HEK293 (cell line): ENCODE measurements at regions not wholly inside any gene's neighbourhood (a gene's known extent, or its start where the extent isn't known, plus 50 kb on each side); places are given as distances from the start of the nearest gene placed in this dataset.

Experiments
- CTCF ChIA-PET: fragments of 350-600 bp; formaldehyde crosslinking; extraction: SDS; loops from one replicate; lab custom pipeline; 2021; ENCODE audit warnings: antibody characterized with exemption; lab: Yijun Ruan, JAX
- POLR2A ChIA-PET: fragments of 300-600 bp; formaldehyde crosslinking; extraction: SDS; loops from one replicate; lab custom pipeline; 2020; ENCODE audit warnings: antibody characterized with exemption, inconsistent platforms; lab: Yijun Ruan, JAX
- H3K27ac ChIP-seq: fragments of 200-500 bp; sonication (Bioruptor generic); 2 replicates; pipeline ENCODE4 v1.5.1; 2014; ENCODE audit warnings: low read depth, low read length, control low read depth, inconsistent platforms; ENCODE audit errors: extremely low read depth
- H3K36me3 ChIP-seq, 2 experiments: fragments of 200-500 bp in 1 of 2; sonication (Bioruptor generic) in 1 of 2; 1 replicate in 1 of 2; 2 replicates in 1 of 2; pipeline ENCODE4 v1.5.1; 2014 to 2017; ENCODE audit warnings: inconsistent platforms in 2 of 2, low read length in 2 of 2; ENCODE audit not compliant: control insufficient read depth in 2 of 2, insufficient read depth in 1 of 2
- H3K4me1 ChIP-seq: fragments of 200-500 bp; sonication (Bioruptor generic); 2 replicates; pipeline ENCODE4 v1.5.1; 2014; ENCODE audit warnings: mild to moderate bottlenecking, low read length, inconsistent platforms; ENCODE audit not compliant: control insufficient read depth, insufficient read depth
- H3K4me3 ChIP-seq: 2 replicates; pipeline ENCODE4 v1.5.1; 2011; ENCODE audit warnings: low read depth, mild to moderate bottlenecking, control low read depth, low read length, moderate library complexity
- H3K9me3 ChIP-seq: fragments of 200-500 bp; sonication (Bioruptor generic); 2 replicates; pipeline ENCODE4 v1.5.1; 2014; ENCODE audit warnings: low read depth, low read length, inconsistent platforms; ENCODE audit not compliant: control insufficient read depth, insufficient read depth
- GLIS2 ChIP-seq: fragments of 450-650 bp; formaldehyde crosslinking; IDR thresholded peaks from 2 replicates; pipeline ENCODE4 v1.5.1; 2016; ENCODE audit warnings: missing biosample characterization, missing genetic modification characterization
- HOXD13 ChIP-seq: sonication (generic); formaldehyde crosslinking; IDR thresholded peaks from 2 replicates; pipeline ENCODE4 v1.8.0; 2022; ENCODE audit warnings: missing genetic modification reagents, borderline replicate concordance
- KLF7 ChIP-seq: fragments of 450-650 bp; formaldehyde crosslinking; IDR thresholded peaks from 2 replicates; pipeline ENCODE4 v1.5.1; 2016; ENCODE audit warnings: missing biosample characterization, missing genetic modification characterization, borderline replicate concordance
- PATZ1 ChIP-seq: fragments of 450-650 bp; formaldehyde crosslinking; IDR thresholded peaks from 2 replicates; pipeline ENCODE4 v1.5.1; 2016; ENCODE audit warnings: missing biosample characterization, missing genetic modification characterization
- PRDM10 ChIP-seq: fragments of 450-650 bp; formaldehyde crosslinking; IDR thresholded peaks from 2 replicates; pipeline ENCODE4 v1.5.1; 2016; ENCODE audit warnings: missing biosample characterization, missing genetic modification characterization
- REST ChIP-seq: fragments of 450-650 bp; formaldehyde crosslinking; IDR thresholded peaks from 2 replicates; pipeline ENCODE4 v1.5.1; 2016; ENCODE audit warnings: missing biosample characterization, missing genetic modification characterization
- SP7 ChIP-seq: fragments of 450-650 bp; formaldehyde crosslinking; IDR thresholded peaks from 2 replicates; pipeline ENCODE4 v1.5.1; 2016; ENCODE audit warnings: missing biosample characterization, missing genetic modification characterization
- TCF7L2 ChIP-seq: IDR thresholded peaks from 2 replicates; pipeline ENCODE4 v1.6.1; 2011; ENCODE audit warnings: low read depth, mild to moderate bottlenecking, inconsistent platforms, low read length, moderate library complexity, borderline replicate concordance
- ZNF112 ChIP-seq: fragments of 450-650 bp; formaldehyde crosslinking; IDR thresholded peaks from 2 replicates; pipeline ENCODE4 v1.5.0; 2017; ENCODE audit warnings: missing biosample characterization, missing genetic modification characterization
- ZNF132 ChIP-seq: fragments of 450-650 bp; formaldehyde crosslinking; IDR thresholded peaks from 2 replicates; pipeline ENCODE4 v1.5.1; 2017; ENCODE audit warnings: missing biosample characterization, missing genetic modification characterization, borderline replicate concordance
- ZNF2 ChIP-seq: fragments of 450-650 bp; formaldehyde crosslinking; IDR thresholded peaks from 2 replicates; pipeline ENCODE4 v1.5.1; 2016; ENCODE audit warnings: missing biosample characterization, missing genetic modification characterization
- ZNF223 ChIP-seq: fragments of 450-650 bp; formaldehyde crosslinking; IDR thresholded peaks from 2 replicates; pipeline ENCODE4 v1.5.1; 2016; ENCODE audit warnings: missing biosample characterization, missing genetic modification characterization
- ZNF488 ChIP-seq: fragments of 450-650 bp; formaldehyde crosslinking; IDR thresholded peaks from 2 replicates; pipeline ENCODE4 v1.5.1; 2016; ENCODE audit warnings: missing biosample characterization, missing genetic modification characterization
- ZNF548 ChIP-seq: fragments of 450-650 bp; formaldehyde crosslinking; IDR thresholded peaks from 2 replicates; pipeline ENCODE4 v1.5.1; 2016; ENCODE audit warnings: missing biosample characterization, missing genetic modification characterization
- ZNF555 ChIP-seq: fragments of 450-650 bp; formaldehyde crosslinking; conservative IDR thresholded peaks from 2 replicates; pipeline ENCODE4 v1.5.1; 2017; ENCODE audit warnings: missing biosample characterization, mild to moderate bottlenecking, missing genetic modification characterization, inconsistent platforms
- ZNF571 ChIP-seq: fragments of 450-650 bp; formaldehyde crosslinking; IDR thresholded peaks from 2 replicates; pipeline ENCODE4 v1.5.0; 2017; ENCODE audit warnings: missing biosample characterization, missing genetic modification characterization
- ZNF610 ChIP-seq: fragments of 450-650 bp; formaldehyde crosslinking; IDR thresholded peaks from 2 replicates; pipeline ENCODE4 v1.5.1; 2016; ENCODE audit warnings: missing biosample characterization, missing genetic modification characterization, borderline replicate concordance
- ZNF621 ChIP-seq: fragments of 450-650 bp; formaldehyde crosslinking; IDR thresholded peaks from 2 replicates; pipeline ENCODE4 v1.5.1; 2017; ENCODE audit warnings: missing biosample characterization, missing genetic modification characterization
- ZNF785 ChIP-seq: fragments of 450-650 bp; formaldehyde crosslinking; IDR thresholded peaks from 2 replicates; pipeline ENCODE4 v1.5.1; 2016; ENCODE audit warnings: missing biosample characterization, missing genetic modification characterization
- ZNF843 ChIP-seq: fragments of 450-650 bp; formaldehyde crosslinking; IDR thresholded peaks from 2 replicates; pipeline ENCODE4 v1.5.1; 2016; ENCODE audit warnings: missing biosample characterization, missing genetic modification characterization
- TF ChIP-seq, protein P1 (sequence below): fragments of 450-650 bp; formaldehyde crosslinking; IDR thresholded peaks from 2 replicates; pipeline ENCODE4 v1.5.1; 2016; ENCODE audit warnings: missing biosample characterization, missing genetic modification characterization

- Histone ChIP-seq H3K4me1 (no peaks in the 10 kb centered on the region), H3K36me3 (no peaks in the 10 kb centered on the region), H3K4me3 (no peak overlapping the region), H3K27ac (no peak overlapping the region), H3K9me3 (no peaks in the 10 kb centered on the region)
- TF ChIP-seq ZNF223 (tag by site-specific recombination) (no peak), REST (tag by site-specific recombination) (peak; percentile 85)
- CTCF ChIA-PET = interaction anchor here (1.1 kb wide), 1 partner anchor 113 kb away, joined by 4 read pairs; no protein-coding TSS in a partner anchor
- POLR2A ChIA-PET = no interaction called here
Observed at GRCh38 chr16:47970291-47970931, 185.4 kb downstream of the ABCC12 start.

- H3K9me3 ChIP-seq = no peaks in the 10 kb centered on the region
- CTCF ChIA-PET = no interaction called here
- no peak for TF ChIP-seq HOXD13 (CRISPR knock-in tag)
- TF ChIP-seq, protein P1, sequence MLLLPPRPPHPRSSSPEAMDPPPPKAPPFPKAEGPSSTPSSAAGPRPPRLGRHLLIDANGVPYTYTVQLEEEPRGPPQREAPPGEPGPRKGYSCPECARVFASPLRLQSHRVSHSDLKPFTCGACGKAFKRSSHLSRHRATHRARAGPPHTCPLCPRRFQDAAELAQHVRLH (tag by site-specific recombination) = no peak
- no peak for TF ChIP-seq ZNF843
- TF ChIP-seq ZNF610 (tag by site-specific recombination) = no peak
- TF ChIP-seq, all 188 proteins: peak for 0
- no peak overlapping the region for H3K27ac ChIP-seq
- H3K4me1 ChIP-seq = no peaks in the 10 kb centered on the region
- POLR2A ChIA-PET = no interaction called here
- no peaks in the 10 kb centered on the region for H3K36me3 ChIP-seq
- H3K4me3 ChIP-seq = no peak overlapping the region
Observed at GRCh38 chr16:47967374-47967773, 188.4 kb downstream of the ABCC12 start.

GRCh38 chr16:47966325-47966724 lies 189.5 kb downstream of the ABCC12 start:
- H3K4me1 ChIP-seq = no peaks in the 10 kb centered on the region
- no peaks in the 10 kb centered on the region for H3K9me3 ChIP-seq
- H3K36me3 ChIP-seq = no peaks in the 10 kb centered on the region
- ChIA-PET CTCF (no interaction called here), POLR2A (no interaction called here)
- H3K4me3 ChIP-seq = no peak overlapping the region
- H3K27ac ChIP-seq = no peak overlapping the region
- TF ChIP-seq TCF7L2 (no peak), PRDM10 (tag by site-specific recombination) (no peak), ZNF571 (tag by site-specific recombination) (no peak), ZNF488 (tag by site-specific recombination) (no peak), ZNF132 (tag by site-specific recombination) (no peak), ZNF112 (tag by site-specific recombination) (no peak), ZNF785 (tag by site-specific recombination) (no peak), SP7 (tag by site-specific recombination) (no peak), ZNF2 (tag by site-specific recombination) (no peak), ZNF548 (tag by site-specific recombination) (no peak), KLF7 (tag by site-specific recombination) (no peak), ZNF555 (tag by site-specific recombination) (no peak), ZNF621 (tag by site-specific recombination) (no peak), GLIS2 (tag by site-specific recombination) (no peak), PATZ1 (no peak)
